Fibroblast of lung (primary cell): ENCODE measurements at regions not wholly inside any gene's neighbourhood (a gene's known extent, or its start where the extent isn't known, plus 50 kb on each side); places are given as distances from the start of the nearest gene placed in this dataset.

ENCODE experiments used
- DNase-seq, 2 donors: peaks; one replicate each; pipeline versions ENCODE4 v3.0.0 to v3.0.0-alpha.2; 2010; ENCODE audit warnings: low read depth in 2 of 2
- H2AFZ ChIP-seq: 2 replicates; pipeline ENCODE4 v1.5.1; 2012; ENCODE audit warnings: low read length, control low read depth, inconsistent platforms
- H3K27ac ChIP-seq: 2 replicates; pipeline ENCODE4 v1.5.1; 2011; ENCODE audit warnings: low read length, control low read depth; ENCODE audit not compliant: insufficient read depth
- H3K27me3 ChIP-seq: 2 replicates; pipeline ENCODE4 v1.5.1; 2011; ENCODE audit warnings: mild to moderate bottlenecking, low read length; ENCODE audit not compliant: control insufficient read depth, insufficient read depth
- H3K36me3 ChIP-seq: 2 replicates; pipeline ENCODE4 v1.5.1; 2011; ENCODE audit warnings: low read length; ENCODE audit not compliant: control insufficient read depth, insufficient read depth
- H3K4me1 ChIP-seq: 2 replicates; pipeline ENCODE4 v1.5.1; 2011; ENCODE audit warnings: low read length; ENCODE audit not compliant: control insufficient read depth, insufficient read depth; ENCODE audit errors: extremely low read depth
- H3K4me2 ChIP-seq: 2 replicates; pipeline ENCODE4 v1.5.1; 2011; ENCODE audit warnings: low read length, control low read depth; ENCODE audit not compliant: insufficient read depth; ENCODE audit errors: extremely low read depth
- H3K4me3 ChIP-seq, 4 experiments: fragments of 200-600 bp in 1 of 4; sonication (generic) in 1 of 4; replicated peaks in 1 of 4; 2 replicates each; pipeline ENCODE4 v1.5.1; 2011 to 2016; ENCODE audit warnings: low read length in 4 of 4, low read depth in 3 of 4, mild to moderate bottlenecking in 3 of 4, control low read depth in 2 of 4, inconsistent platforms in 1 of 4, mixed read lengths in 1 of 4; ENCODE audit not compliant: insufficient read depth in 1 of 4; ENCODE audit errors: control extremely low read depth in 1 of 4
- H3K79me2 ChIP-seq: 2 replicates; pipeline ENCODE4 v1.5.1; 2012; ENCODE audit warnings: mild to moderate bottlenecking, low read length, inconsistent platforms; ENCODE audit not compliant: control insufficient read depth, insufficient read depth
- H3K9ac ChIP-seq: 2 replicates; pipeline ENCODE4 v1.5.1; 2011; ENCODE audit warnings: mild to moderate bottlenecking, low read length, control low read depth; ENCODE audit not compliant: insufficient read depth
- H3K9me3 ChIP-seq: 2 replicates; pipeline ENCODE4 v1.5.1; 2012; ENCODE audit warnings: low read depth, low read length; ENCODE audit not compliant: control insufficient read depth, insufficient read depth
- H4K20me1 ChIP-seq: 2 replicates; pipeline ENCODE4 v1.5.1; 2011; ENCODE audit warnings: low read length; ENCODE audit not compliant: control insufficient read depth, insufficient read depth; ENCODE audit errors: extremely low read depth
- EZH2 ChIP-seq: IDR thresholded peaks from 2 replicates; pipeline ENCODE4 v1.5.1; 2012; ENCODE audit warnings: low read length, control low read depth, mild to moderate bottlenecking; ENCODE audit errors: missing control alignments
- TF ChIP-seq, protein P1 (sequence below), 2 donors: IDR thresholded peaks in 1 of 2; conservative IDR thresholded peaks in 1 of 2; 1 replicate in 1 of 2; 2 replicates in 1 of 2; pipeline ENCODE4 v1.5.1; 2011 to 2012; ENCODE audit warnings: low read length in 2 of 2, control low read depth in 1 of 2, inconsistent platforms in 1 of 2, low read depth in 1 of 2, mild to moderate bottlenecking in 1 of 2

DNA sequence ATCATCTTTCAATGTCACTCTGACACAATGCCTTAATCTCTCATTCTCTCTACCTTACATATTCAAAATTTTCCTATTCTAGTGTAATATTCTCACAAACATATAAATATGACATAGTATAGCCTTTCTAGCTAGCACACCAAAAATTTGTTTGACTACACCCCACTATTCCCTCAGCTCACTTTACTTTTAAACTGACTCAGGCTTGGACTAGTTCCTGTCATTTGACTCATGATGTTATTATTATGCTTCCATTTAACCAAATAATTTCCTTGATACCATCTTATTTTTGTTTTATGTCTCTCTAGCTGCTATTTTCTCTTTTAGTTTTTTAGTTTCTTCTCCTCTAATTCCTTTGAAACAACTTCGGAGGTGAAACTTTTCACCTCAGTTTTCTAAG, 1745.6 kb upstream of the PCDH20 start:
- H3K4me2 ChIP-seq: no peak overlapping the region
- H3K36me3 ChIP-seq: no peaks in the 10 kb centered on the region
- H3K27me3 ChIP-seq: no peaks in the 10 kb centered on the region
- no peak overlapping the region for H2AFZ ChIP-seq
- no peak for TF ChIP-seq EZH2
- H4K20me1 ChIP-seq: no peaks in the 10 kb centered on the region
- H3K9me3 ChIP-seq: no peaks in the 10 kb centered on the region
- no peak overlapping the region for H3K4me3 ChIP-seq
- DNase-seq: peak; percentile 11 to 39
- H3K4me1 ChIP-seq: no peaks in the 10 kb centered on the region
- H3K9ac ChIP-seq: no peak overlapping the region
- H3K27ac ChIP-seq: no peak overlapping the region
- no peaks in the 10 kb centered on the region for H3K79me2 ChIP-seq

DNA sequence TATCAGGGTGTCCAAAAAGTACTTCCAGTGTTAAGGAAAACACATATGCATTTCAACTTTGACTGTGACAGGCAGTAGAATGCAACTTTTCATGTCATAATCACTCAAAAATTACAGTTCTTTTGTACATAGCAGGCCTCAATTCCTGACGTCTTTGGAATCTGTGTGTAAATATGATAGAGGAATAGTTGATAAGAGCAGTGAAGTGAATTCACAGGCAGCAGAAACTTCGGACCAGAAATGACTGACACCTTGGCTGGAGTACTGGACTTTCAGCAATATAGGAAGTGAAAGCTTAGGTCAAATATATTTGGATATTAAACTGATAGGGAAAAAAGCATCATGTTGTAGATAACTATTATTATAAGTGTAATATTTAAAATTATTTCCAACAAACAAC, 1741.2 kb upstream of the PCDH20 start:
- no peak overlapping the region for H3K4me2 ChIP-seq
- no peaks in the 10 kb centered on the region for H3K4me1 ChIP-seq
- H3K27me3 ChIP-seq: no peaks in the 10 kb centered on the region
- H3K9ac ChIP-seq: no peak overlapping the region
- no peaks in the 10 kb centered on the region for H4K20me1 ChIP-seq
- no peak overlapping the region for H3K27ac ChIP-seq
- no peak for DNase-seq
- TF ChIP-seq EZH2: no peak
- TF ChIP-seq, protein P1, sequence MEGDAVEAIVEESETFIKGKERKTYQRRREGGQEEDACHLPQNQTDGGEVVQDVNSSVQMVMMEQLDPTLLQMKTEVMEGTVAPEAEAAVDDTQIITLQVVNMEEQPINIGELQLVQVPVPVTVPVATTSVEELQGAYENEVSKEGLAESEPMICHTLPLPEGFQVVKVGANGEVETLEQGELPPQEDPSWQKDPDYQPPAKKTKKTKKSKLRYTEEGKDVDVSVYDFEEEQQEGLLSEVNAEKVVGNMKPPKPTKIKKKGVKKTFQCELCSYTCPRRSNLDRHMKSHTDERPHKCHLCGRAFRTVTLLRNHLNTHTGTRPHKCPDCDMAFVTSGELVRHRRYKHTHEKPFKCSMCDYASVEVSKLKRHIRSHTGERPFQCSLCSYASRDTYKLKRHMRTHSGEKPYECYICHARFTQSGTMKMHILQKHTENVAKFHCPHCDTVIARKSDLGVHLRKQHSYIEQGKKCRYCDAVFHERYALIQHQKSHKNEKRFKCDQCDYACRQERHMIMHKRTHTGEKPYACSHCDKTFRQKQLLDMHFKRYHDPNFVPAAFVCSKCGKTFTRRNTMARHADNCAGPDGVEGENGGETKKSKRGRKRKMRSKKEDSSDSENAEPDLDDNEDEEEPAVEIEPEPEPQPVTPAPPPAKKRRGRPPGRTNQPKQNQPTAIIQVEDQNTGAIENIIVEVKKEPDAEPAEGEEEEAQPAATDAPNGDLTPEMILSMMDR (conservative IDR thresholded peaks at IDR 0.05 in 1 of 2, IDR thresholded peaks at IDR 0.05 in 1 of 2; ENCODE audit: low read depth in 1 of 2, low read length in 2 of 2): no peak
- H3K36me3 ChIP-seq: no peaks in the 10 kb centered on the region
- H3K79me2 ChIP-seq: no peaks in the 10 kb centered on the region
- no peak overlapping the region for H3K4me3 ChIP-seq
- H3K9me3 ChIP-seq: no peaks in the 10 kb centered on the region
- H2AFZ ChIP-seq: no peak overlapping the region

DNA sequence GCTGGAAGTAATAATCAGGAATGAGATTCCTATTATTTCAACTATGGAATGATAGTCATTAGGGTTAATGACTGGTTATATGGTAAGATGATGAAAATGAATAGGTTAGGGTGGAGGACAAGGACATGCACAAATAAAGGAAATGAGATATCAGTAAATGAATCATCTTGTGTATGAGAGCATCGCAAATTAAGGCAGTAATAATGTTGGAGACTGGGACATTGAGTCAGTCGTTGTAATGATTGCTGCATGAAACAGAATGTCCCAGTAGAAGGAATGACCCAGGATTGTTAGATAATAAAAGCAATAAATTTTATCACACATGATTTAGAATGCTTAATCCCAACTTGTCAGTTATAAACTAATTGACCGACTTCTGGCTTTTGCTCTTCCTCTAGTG, 1733.7 kb upstream of the PCDH20 start:
- no peak for TF ChIP-seq EZH2
- TF ChIP-seq, protein P1 (conservative IDR thresholded peaks at IDR 0.05 in 1 of 2, IDR thresholded peaks at IDR 0.05 in 1 of 2; ENCODE audit: low read depth in 1 of 2, low read length in 2 of 2): no peak

More for the DNA sequence above, 1733.7 kb upstream of the PCDH20 start:
- Histone ChIP-seq H4K20me1 (no peaks in the 10 kb centered on the region), H3K9me3 (no peaks in the 10 kb centered on the region), H3K27ac (no peak overlapping the region), H3K9ac (no peak overlapping the region), H3K4me2 (no peak overlapping the region), H3K79me2 (no peaks in the 10 kb centered on the region), H2AFZ (no peak overlapping the region), H3K4me3 (no peak overlapping the region), H3K27me3 (no peaks in the 10 kb centered on the region), H3K4me1 (no peaks in the 10 kb centered on the region), H3K36me3 (no peaks in the 10 kb centered on the region)
- DNase-seq: no peak
